Endothelial cell (in vitro differentiated cells): ENCODE measurements at regions not wholly inside any gene's neighbourhood (a gene's known extent, or its start where the extent isn't known, plus 50 kb on each side); places are given as distances from the start of the nearest gene placed in this dataset.

Experiments
- DNase-seq: peaks from one replicate; pipeline ENCODE4 v3.0.0; 2021; ENCODE audit warnings: low spot score
- H3K27ac Mint-ChIP-seq: one replicate; pipeline ENCODE4 v1.8.0; 2021; ENCODE audit warnings: mixed read lengths, inconsistent platforms; ENCODE audit not compliant: unreplicated experiment
- H3K27me3 Mint-ChIP-seq: one replicate; pipeline ENCODE4 v1.8.0; 2021; ENCODE audit warnings: mild to moderate bottlenecking, moderate library complexity, mixed read lengths, inconsistent platforms; ENCODE audit not compliant: unreplicated experiment
- H3K36me3 Mint-ChIP-seq: one replicate; pipeline ENCODE4 v1.8.0; 2021; ENCODE audit warnings: mild to moderate bottlenecking, low read depth, mixed read lengths, inconsistent platforms; ENCODE audit not compliant: unreplicated experiment
- H3K4me1 Mint-ChIP-seq: one replicate; pipeline ENCODE4 v1.8.0; 2021; ENCODE audit warnings: mild to moderate bottlenecking, mixed read lengths, inconsistent platforms; ENCODE audit not compliant: unreplicated experiment
- H3K4me3 Mint-ChIP-seq: one replicate; pipeline ENCODE4 v1.8.0; 2021; ENCODE audit warnings: mild to moderate bottlenecking, mixed read lengths, inconsistent platforms; ENCODE audit not compliant: unreplicated experiment
- H3K9me3 Mint-ChIP-seq: one replicate; pipeline ENCODE4 v1.8.0; 2021; ENCODE audit warnings: mixed read lengths, inconsistent platforms; ENCODE audit not compliant: unreplicated experiment
- TF ChIP-seq, protein P1 (sequence below): fragments of 200-600 bp; sonication (generic); IDR thresholded peaks from one replicate; pipeline ENCODE4 v1.5.0; 2021; ENCODE audit warnings: antibody characterized with exemption; ENCODE audit not compliant: unreplicated experiment

GRCh38 chr13:50514249-50514648 lies 329.2 kb downstream of the DLEU7 start:
- H3K36me3 Mint-ChIP-seq = no peaks in the 10 kb centered on the region
- no peak overlapping the region for H3K27ac Mint-ChIP-seq
- TF ChIP-seq, protein P1, sequence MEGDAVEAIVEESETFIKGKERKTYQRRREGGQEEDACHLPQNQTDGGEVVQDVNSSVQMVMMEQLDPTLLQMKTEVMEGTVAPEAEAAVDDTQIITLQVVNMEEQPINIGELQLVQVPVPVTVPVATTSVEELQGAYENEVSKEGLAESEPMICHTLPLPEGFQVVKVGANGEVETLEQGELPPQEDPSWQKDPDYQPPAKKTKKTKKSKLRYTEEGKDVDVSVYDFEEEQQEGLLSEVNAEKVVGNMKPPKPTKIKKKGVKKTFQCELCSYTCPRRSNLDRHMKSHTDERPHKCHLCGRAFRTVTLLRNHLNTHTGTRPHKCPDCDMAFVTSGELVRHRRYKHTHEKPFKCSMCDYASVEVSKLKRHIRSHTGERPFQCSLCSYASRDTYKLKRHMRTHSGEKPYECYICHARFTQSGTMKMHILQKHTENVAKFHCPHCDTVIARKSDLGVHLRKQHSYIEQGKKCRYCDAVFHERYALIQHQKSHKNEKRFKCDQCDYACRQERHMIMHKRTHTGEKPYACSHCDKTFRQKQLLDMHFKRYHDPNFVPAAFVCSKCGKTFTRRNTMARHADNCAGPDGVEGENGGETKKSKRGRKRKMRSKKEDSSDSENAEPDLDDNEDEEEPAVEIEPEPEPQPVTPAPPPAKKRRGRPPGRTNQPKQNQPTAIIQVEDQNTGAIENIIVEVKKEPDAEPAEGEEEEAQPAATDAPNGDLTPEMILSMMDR = no peak
- no peaks in the 10 kb centered on the region for H3K4me1 Mint-ChIP-seq
- no peak for DNase-seq
- H3K9me3 Mint-ChIP-seq = no peaks in the 10 kb centered on the region
- H3K4me3 Mint-ChIP-seq = no peak overlapping the region
- H3K27me3 Mint-ChIP-seq = no peaks in the 10 kb centered on the region

- H3K27me3 Mint-ChIP-seq = no peaks in the 10 kb centered on the region
- H3K27ac Mint-ChIP-seq = no peak overlapping the region
- no peak for DNase-seq
- H3K9me3 Mint-ChIP-seq = no peaks in the 10 kb centered on the region
- H3K36me3 Mint-ChIP-seq = no peaks in the 10 kb centered on the region
- TF ChIP-seq, protein P1 = no peak
- no peaks in the 10 kb centered on the region for H3K4me1 Mint-ChIP-seq
- no peak overlapping the region for H3K4me3 Mint-ChIP-seq
Measured at GRCh38 chr13:50518131-50518530, 325.4 kb downstream of the DLEU7 start.

DNA sequence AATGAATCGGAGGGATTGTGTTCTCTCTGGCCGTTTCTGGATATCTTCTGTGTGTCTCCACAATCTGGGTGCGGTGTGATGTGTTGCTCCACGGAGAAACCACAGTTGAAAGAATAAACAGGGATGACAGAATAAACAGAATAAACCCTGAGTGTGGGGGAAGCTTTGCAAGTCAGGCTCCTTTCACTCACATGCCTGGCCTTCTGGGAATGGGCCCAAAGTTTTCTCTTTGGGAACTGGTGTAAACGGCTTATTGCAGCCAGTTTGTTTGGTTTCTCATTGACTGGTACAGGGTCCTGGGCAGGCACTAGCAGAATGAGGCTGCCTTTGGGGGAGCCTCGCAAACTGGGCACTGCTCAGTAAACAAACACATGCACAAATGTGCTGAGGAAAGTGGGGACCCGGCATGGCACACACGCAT lies 324.7 kb downstream of the DLEU7 start:
- Mint-ChIP-seq H3K36me3 (no peaks in the 10 kb centered on the region), H3K9me3 (no peaks in the 10 kb centered on the region), H3K4me3 (no peak overlapping the region)

DNA sequence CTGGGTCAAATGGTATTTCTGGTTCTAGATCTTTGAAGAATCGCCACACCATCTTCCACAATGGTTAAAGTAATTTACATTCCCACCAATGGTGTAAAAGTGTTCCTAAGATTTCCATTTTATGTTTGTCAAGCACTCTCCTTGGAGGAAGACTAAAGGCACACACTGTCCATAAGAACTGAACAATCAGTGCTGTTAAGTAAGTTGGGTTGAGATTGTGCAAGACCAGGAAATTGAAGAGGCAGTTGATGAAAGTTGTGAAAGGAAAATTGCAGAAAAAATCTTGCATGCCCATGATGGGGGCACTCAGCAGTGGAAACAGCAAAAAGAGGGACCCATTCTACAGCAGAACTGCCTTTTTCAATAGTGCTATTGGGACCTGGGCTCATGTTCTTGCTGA lies 323.6 kb downstream of the DLEU7 start:
- Mint-ChIP-seq H3K9me3 (no peaks in the 10 kb centered on the region), H3K36me3 (no peaks in the 10 kb centered on the region), H3K27me3 (no peaks in the 10 kb centered on the region), H3K4me3 (no peak overlapping the region), H3K4me1 (no peaks in the 10 kb centered on the region), H3K27ac (no peak overlapping the region)
- TF ChIP-seq, protein P1 = no peak
- DNase-seq = no peak

More for the DNA sequence above, 324.7 kb downstream of the DLEU7 start:
- Mint-ChIP-seq H3K27ac (no peak overlapping the region), H3K4me1 (no peaks in the 10 kb centered on the region), H3K27me3 (no peaks in the 10 kb centered on the region)
- DNase-seq = no peak
- TF ChIP-seq, protein P1 = no peak

DNA sequence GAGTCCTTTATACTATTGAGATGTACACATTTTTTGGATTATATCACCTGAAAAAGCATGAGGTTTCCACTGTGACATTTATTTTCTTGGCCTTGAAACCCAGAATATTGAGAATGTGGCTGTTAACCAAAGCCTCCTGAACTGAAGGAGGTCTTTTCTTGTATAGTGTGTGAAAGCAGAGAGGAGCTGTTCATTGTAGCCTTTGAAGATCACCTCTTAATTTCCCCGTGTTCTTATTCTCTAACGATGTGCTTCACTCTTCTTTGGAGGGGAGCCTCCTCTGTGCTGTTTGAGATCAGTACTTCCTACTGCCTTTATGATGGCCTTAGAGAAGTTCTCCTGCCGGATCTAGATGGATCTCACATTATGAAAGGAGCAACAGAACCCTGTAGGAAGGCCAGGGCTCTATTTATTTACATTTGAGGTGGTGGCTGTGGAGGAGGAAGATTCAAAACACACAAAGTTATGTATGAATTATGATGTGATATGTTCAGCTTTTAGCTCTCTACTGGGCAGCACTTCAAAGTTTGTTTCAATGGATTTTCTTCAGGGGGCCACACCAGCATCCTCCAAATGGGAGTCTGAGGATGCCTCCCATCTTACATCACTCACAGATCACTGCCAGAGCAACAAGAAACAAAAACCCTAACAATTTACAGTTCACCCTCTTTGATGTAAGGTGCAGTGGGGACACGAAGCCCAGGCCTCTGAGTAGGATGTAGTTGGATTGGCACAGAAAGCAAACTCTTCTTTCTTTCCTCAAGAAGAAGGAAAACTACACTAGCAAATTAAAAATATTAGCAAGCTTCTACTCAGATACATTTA lies 322.3 kb downstream of the DLEU7 start:
- no peak for DNase-seq
- TF ChIP-seq, protein P1 = no peak
- no peak overlapping the region for H3K4me3 Mint-ChIP-seq
- H3K9me3 Mint-ChIP-seq = no peaks in the 10 kb centered on the region
- H3K4me1 Mint-ChIP-seq = no peaks in the 10 kb centered on the region
- no peaks in the 10 kb centered on the region for H3K36me3 Mint-ChIP-seq
- no peaks in the 10 kb centered on the region for H3K27me3 Mint-ChIP-seq
- no peak overlapping the region for H3K27ac Mint-ChIP-seq
